Caco-2 (cell line): ENCODE measurements at regions not wholly inside any gene's neighbourhood (a gene's known extent, or its start where the extent isn't known, plus 50 kb on each side); places are given as distances from the start of the nearest gene placed in this dataset.

Source experiments
- BruUV-seq: library from RNA; stranded (reverse); fragments of 400-500 nt; replicated peaks from 2 replicates; lab custom pipeline; 2021; lab: Mats Ljungman, UMichigan
- CTCF ChIA-PET: fragments of 300-600 bp; sonication (Branson Sonifier 250); formaldehyde crosslinking; loops from one replicate; lab custom pipeline; 2022; ENCODE audit warnings: antibody characterized with exemption; lab: Charles Lee
- POLR2A ChIA-PET: fragments of 300-600 bp; sonication (Branson Sonifier 250); formaldehyde crosslinking; loops from one replicate; lab custom pipeline; 2022; ENCODE audit warnings: antibody characterized with exemption; lab: Charles Lee
- DNase-seq, 2 experiments: peaks; one replicate each; pipeline versions ENCODE4 v3.0.0 to v3.0.0-alpha.2; 2020 to 2022
- H3K27me3 ChIP-seq: replicated peaks from 2 replicates; pipeline ENCODE4 v1.6.0; 2011; ENCODE audit warnings: low read length; ENCODE audit not compliant: control insufficient read depth, insufficient read depth
- H3K36me3 ChIP-seq: 2 replicates; pipeline ENCODE4 v1.5.1; 2011; ENCODE audit warnings: low read length; ENCODE audit not compliant: control insufficient read depth, insufficient read depth
- H3K4me1 ChIP-seq: fragments of 250-450 bp; sonication (Bioruptor Pico); 2 replicates; pipeline ENCODE4 v1.5.1; 2020; ENCODE audit warnings: mild to moderate bottlenecking
- H3K4me3 ChIP-seq: 2 replicates; pipeline ENCODE4 v1.5.1; 2011; ENCODE audit warnings: low read depth, mild to moderate bottlenecking, control low read depth, low read length
- H3K9me3 ChIP-seq: fragments of 250-450 bp; sonication (Bioruptor Pico); 2 replicates; pipeline ENCODE4 v1.5.1; 2020; ENCODE audit warnings: mild to moderate bottlenecking, moderate library complexity
- H3K27ac Mint-ChIP-seq: one replicate; pipeline ENCODE4 v1.8.0; 2022; ENCODE audit warnings: mixed read lengths; ENCODE audit not compliant: unreplicated experiment
- H3K27me3 Mint-ChIP-seq: one replicate; pipeline ENCODE4 v1.8.0; 2022; ENCODE audit warnings: mixed read lengths; ENCODE audit not compliant: insufficient read depth, unreplicated experiment
- H3K36me3 Mint-ChIP-seq: one replicate; pipeline ENCODE4 v1.8.0; 2022; ENCODE audit warnings: mild to moderate bottlenecking, mixed read lengths; ENCODE audit not compliant: insufficient read depth, unreplicated experiment
- H3K4me1 Mint-ChIP-seq: one replicate; pipeline ENCODE4 v1.8.0; 2022; ENCODE audit warnings: low read depth, mixed read lengths; ENCODE audit not compliant: unreplicated experiment
- H3K4me3 Mint-ChIP-seq: one replicate; pipeline ENCODE4 v1.8.0; 2022; ENCODE audit warnings: mild to moderate bottlenecking, moderate library complexity, mixed read lengths; ENCODE audit not compliant: unreplicated experiment
- H3K9me3 Mint-ChIP-seq: one replicate; pipeline ENCODE4 v1.8.0; 2022; ENCODE audit warnings: mixed read lengths; ENCODE audit not compliant: unreplicated experiment
- intact Hi-C: fragments of 100-400 bp; cut with micrococcal nuclease; formaldehyde crosslinking; loops from one replicate; pipeline ENCODE4 v1.10.0; 2022; ENCODE audit not compliant: unreplicated experiment
- TF ChIP-seq, protein P1 (sequence below), 2 experiments: fragments of 200-600 bp in 1 of 2; IDR thresholded peaks; 1 replicate in 1 of 2; 2 replicates in 1 of 2; pipeline versions ENCODE4 v1.5.1 to v1.8.0; 2011 to 2022; ENCODE audit warnings: antibody characterized with exemption in 1 of 2, control low read depth in 1 of 2, inconsistent platforms in 1 of 2, low read depth in 1 of 2, low read length in 1 of 2, mild to moderate bottlenecking in 1 of 2, moderate library complexity in 1 of 2; ENCODE audit not compliant: insufficient read depth in 1 of 2, severe bottlenecking in 1 of 2, unreplicated experiment in 1 of 2

DNA sequence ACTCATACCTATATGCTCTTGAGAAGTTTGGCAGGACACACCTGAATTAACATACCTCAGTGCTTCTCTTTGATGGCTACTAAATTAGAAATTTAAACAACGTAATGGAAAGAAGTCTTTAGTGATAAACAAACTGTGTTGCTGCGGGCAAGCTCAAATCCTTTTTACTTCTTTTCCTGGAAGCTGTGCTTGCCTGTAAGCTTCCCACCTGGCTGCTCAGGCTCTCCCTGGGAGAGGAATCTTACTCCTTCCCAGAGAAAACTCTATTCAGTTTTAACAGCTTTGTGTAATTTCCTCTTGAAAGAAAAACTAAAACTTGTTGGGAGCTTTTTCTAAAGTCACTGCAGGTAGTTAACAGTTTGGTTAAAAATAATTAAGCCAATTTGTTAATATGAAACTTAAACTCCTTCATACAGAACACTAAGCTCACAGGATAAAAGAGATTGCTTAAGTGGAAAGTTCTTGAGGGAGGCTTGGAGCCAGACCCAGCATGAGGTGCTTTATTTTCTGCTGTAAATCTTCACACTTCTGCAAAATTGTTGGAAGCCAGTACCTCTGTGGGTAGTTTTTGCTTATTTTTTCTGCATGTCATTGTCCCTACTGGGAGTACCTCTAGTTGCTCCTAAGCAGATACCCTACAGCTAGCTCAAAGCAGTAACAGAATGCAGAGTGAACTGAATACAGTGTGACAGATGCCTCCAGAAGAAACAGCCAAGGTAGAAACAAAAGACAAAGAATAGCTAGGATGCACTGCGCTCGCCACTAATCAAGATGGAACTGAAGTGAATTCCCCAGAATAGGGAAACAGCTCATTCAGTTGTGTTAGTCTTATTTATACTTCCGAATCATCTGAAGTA lies 1253.0 kb downstream of the PCDH17 start:
- no TSS peak for BruUV-seq
- H3K27me3 ChIP-seq: no peaks in the 10 kb centered on the region

DNA sequence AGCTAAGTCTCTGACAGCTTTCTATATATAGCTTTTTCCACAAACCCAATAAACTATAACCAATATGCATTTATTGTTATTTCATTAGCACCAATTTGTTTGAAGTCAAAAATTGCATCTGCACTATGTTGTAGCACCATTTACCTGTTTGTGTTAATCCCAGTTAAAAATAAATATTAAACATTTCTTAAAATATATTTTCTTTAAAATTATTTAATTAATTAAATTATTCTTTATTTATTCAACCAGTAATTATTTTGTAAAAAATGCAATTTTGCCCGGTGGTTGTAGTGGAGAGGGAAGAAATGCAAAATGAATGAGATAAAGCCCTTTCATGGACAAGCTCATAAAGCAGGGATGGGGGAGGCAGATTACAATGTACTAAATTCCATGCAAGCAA lies 1257.9 kb downstream of the PCDH17 start:
- CTCF ChIA-PET: no interaction called here
- H3K4me3 ChIP-seq: no peak overlapping the region
- H3K36me3 Mint-ChIP-seq: no peaks in the 10 kb centered on the region
- POLR2A ChIA-PET: no interaction called here
- H3K36me3 ChIP-seq: no peaks in the 10 kb centered on the region
- no peaks in the 10 kb centered on the region for H3K9me3 ChIP-seq
- H3K4me1 Mint-ChIP-seq: no peaks in the 10 kb centered on the region
- H3K4me3 Mint-ChIP-seq: no peak overlapping the region
- H3K27me3 ChIP-seq: no peaks in the 10 kb centered on the region
- no peak for DNase-seq
- TF ChIP-seq, protein P1, sequence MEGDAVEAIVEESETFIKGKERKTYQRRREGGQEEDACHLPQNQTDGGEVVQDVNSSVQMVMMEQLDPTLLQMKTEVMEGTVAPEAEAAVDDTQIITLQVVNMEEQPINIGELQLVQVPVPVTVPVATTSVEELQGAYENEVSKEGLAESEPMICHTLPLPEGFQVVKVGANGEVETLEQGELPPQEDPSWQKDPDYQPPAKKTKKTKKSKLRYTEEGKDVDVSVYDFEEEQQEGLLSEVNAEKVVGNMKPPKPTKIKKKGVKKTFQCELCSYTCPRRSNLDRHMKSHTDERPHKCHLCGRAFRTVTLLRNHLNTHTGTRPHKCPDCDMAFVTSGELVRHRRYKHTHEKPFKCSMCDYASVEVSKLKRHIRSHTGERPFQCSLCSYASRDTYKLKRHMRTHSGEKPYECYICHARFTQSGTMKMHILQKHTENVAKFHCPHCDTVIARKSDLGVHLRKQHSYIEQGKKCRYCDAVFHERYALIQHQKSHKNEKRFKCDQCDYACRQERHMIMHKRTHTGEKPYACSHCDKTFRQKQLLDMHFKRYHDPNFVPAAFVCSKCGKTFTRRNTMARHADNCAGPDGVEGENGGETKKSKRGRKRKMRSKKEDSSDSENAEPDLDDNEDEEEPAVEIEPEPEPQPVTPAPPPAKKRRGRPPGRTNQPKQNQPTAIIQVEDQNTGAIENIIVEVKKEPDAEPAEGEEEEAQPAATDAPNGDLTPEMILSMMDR (IDR thresholded peaks at IDR 0.05; ENCODE audit: insufficient read depth in 1 of 2, low read depth in 1 of 2, low read length in 1 of 2, severe bottlenecking in 1 of 2, unreplicated experiment in 1 of 2): no peak
- H3K9me3 Mint-ChIP-seq: no peaks in the 10 kb centered on the region
- intact Hi-C loops: no loop called here
- no TSS peak for BruUV-seq
- no peak overlapping the region for H3K27ac Mint-ChIP-seq
- H3K4me1 ChIP-seq: no peaks in the 10 kb centered on the region
- H3K27me3 Mint-ChIP-seq: no peaks in the 10 kb centered on the region

More for the DNA sequence above, 1253.0 kb downstream of the PCDH17 start:
- no peaks in the 10 kb centered on the region for H3K36me3 Mint-ChIP-seq
- no peaks in the 10 kb centered on the region for H3K9me3 Mint-ChIP-seq
- H3K36me3 ChIP-seq: no peaks in the 10 kb centered on the region
- H3K27me3 Mint-ChIP-seq: no peaks in the 10 kb centered on the region
- CTCF ChIA-PET: no interaction called here
- intact Hi-C loops: no loop called here
- H3K4me1 Mint-ChIP-seq: no peaks in the 10 kb centered on the region
- DNase-seq: no peak
- H3K27ac Mint-ChIP-seq: no peak overlapping the region
- POLR2A ChIA-PET: no interaction called here
- H3K9me3 ChIP-seq: no peaks in the 10 kb centered on the region
- H3K4me3 Mint-ChIP-seq: no peak overlapping the region
- TF ChIP-seq, protein P1 (IDR thresholded peaks at IDR 0.05; ENCODE audit: insufficient read depth in 1 of 2, low read depth in 1 of 2, low read length in 1 of 2, severe bottlenecking in 1 of 2, unreplicated experiment in 1 of 2): no peak
- H3K4me3 ChIP-seq: no peak overlapping the region
- H3K4me1 ChIP-seq: no peaks in the 10 kb centered on the region

DNA sequence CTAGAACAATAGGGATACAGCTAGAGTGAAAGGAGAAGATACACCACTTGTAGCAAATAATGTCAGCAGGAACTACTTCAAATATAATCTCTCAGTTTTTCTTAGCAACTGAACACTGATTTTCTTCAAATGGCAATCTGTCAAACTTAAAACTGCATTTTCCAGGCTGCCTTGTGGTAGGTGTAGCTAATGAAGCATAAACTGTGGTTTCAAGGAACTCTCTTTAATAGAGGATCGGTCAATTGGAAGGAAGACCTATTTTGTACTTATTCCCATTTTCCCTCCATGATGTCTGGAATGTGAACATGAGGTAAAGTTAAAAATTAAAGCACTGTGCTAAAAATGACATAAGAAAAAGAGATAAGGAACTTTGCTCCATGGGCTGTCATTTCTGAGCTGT lies 1261.9 kb downstream of the PCDH17 start:
- Mint-ChIP-seq H3K9me3 (no peaks in the 10 kb centered on the region), H3K4me1 (no peaks in the 10 kb centered on the region), H3K36me3 (no peaks in the 10 kb centered on the region), H3K4me3 (no peak overlapping the region), H3K27me3 (no peaks in the 10 kb centered on the region), H3K27ac (no peak overlapping the region)
- ChIA-PET CTCF (no interaction called here), POLR2A (no interaction called here)
- Histone ChIP-seq H3K36me3 (no peaks in the 10 kb centered on the region), H3K27me3 (no peaks in the 10 kb centered on the region), H3K4me3 (no peak overlapping the region), H3K9me3 (no peaks in the 10 kb centered on the region), H3K4me1 (no peaks in the 10 kb centered on the region)
- intact Hi-C loops: no loop called here
- TF ChIP-seq, protein P1 (IDR thresholded peaks at IDR 0.05; ENCODE audit: insufficient read depth in 1 of 2, low read depth in 1 of 2, low read length in 1 of 2, severe bottlenecking in 1 of 2, unreplicated experiment in 1 of 2): no peak
- no TSS peak for BruUV-seq
- no peak for DNase-seq
